ENCODE measurements at regions not wholly inside any gene's neighbourhood (a gene's known extent, or its start where the extent isn't known, plus 50 kb on each side); places are given as distances from the start of the nearest gene placed in this dataset.

DNA sequence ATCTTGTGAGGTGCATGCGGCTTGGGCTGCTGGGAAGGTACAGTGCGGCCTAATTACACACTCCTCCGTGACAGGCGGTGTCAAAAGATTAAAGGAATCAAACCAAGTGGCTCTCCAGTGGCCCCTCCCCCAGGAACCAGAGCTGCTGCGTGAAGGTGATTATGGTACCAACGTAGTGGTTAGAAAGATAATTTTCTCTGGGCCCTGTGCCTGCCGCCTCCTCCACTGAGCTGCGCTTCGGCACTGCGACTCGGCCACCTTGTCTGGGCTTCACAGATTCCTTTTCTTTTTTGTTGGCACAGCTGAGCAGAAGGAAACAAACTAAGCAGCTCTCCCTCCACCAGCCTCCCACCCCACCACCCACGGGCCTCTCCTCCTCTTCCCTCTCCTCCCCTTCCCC lies 113.2 kb upstream of the SDK2 start:
- TF ChIP-seq JAZF1 (CRISPR knock-in tag; IDR thresholded peaks at IDR 0.05) (no peak), NR2C2 (CRISPR knock-in tag; IDR thresholded peaks at IDR 0.05) (no peak)
- CTCF ChIA-PET: interaction anchor here (1.0 to 1.3 kb wide), 3 partner anchors 26 to 111 kb away, joined by 3 to 4 read pairs (median 3); no protein-coding TSS in a partner anchor

DNA sequence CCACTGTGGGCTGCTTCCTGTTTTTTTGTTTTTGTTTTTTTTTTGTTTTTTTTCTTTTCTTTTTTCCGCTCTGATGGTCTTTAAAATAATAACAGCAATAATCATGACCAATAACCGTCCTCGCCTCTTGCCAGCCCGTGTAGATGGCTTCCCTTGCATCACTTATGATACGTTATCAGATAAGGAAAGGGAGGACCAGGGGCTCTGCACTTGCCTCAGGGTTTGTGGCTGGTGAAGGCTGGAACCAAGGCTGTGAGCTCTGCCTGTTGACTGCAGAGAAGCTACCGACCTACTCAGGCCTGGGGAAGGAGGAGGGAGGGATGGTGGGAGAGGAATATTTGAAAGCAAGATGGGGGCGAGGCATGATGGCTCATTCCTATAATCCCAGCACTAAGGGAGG lies 114.0 kb upstream of the SDK2 start:
- POLR2A ChIA-PET: interaction anchor here (0.6 kb wide), 1 partner anchor 1962 kb away, joined by 4 read pairs; no protein-coding TSS in a partner anchor
- ATAC-seq (no peak), DNase-seq (ENCODE audit: low spot score) (no peak)
- Mint-ChIP-seq H3K27ac (no peak overlapping the region), H3K9me3 (no peaks in the 10 kb centered on the region), H3K4me1 (peaks cover 28% of the 10 kb centered on the region), H3K27me3 (ENCODE audit: low read depth) (peaks cover 10% of the 10 kb centered on the region), H3K36me3 (no peaks in the 10 kb centered on the region), H3K4me3 (no peak overlapping the region)
- TF ChIP-seq NR3C1 (CRISPR knock-in tag; conservative IDR thresholded peaks at IDR 0.05; ENCODE audit: low read depth) (no peak), KAT7 (CRISPR knock-in tag; IDR thresholded peaks at IDR 0.05; ENCODE audit: borderline replicate concordance) (no peak), TP53 (CRISPR knock-in tag; IDR thresholded peaks at IDR 0.05) (no peak), RORB (CRISPR knock-in tag; IDR thresholded peaks at IDR 0.05) (no peak), FOXP1 (CRISPR knock-in tag; IDR thresholded peaks at IDR 0.05; ENCODE audit: borderline replicate concordance) (no peak), SMAD3 (CRISPR knock-in tag; IDR thresholded peaks at IDR 0.05; ENCODE audit: borderline replicate concordance) (no peak), EMX1 (CRISPR knock-in tag; IDR thresholded peaks at IDR 0.05) (no peak)
- TF ChIP-seq, protein P1, sequence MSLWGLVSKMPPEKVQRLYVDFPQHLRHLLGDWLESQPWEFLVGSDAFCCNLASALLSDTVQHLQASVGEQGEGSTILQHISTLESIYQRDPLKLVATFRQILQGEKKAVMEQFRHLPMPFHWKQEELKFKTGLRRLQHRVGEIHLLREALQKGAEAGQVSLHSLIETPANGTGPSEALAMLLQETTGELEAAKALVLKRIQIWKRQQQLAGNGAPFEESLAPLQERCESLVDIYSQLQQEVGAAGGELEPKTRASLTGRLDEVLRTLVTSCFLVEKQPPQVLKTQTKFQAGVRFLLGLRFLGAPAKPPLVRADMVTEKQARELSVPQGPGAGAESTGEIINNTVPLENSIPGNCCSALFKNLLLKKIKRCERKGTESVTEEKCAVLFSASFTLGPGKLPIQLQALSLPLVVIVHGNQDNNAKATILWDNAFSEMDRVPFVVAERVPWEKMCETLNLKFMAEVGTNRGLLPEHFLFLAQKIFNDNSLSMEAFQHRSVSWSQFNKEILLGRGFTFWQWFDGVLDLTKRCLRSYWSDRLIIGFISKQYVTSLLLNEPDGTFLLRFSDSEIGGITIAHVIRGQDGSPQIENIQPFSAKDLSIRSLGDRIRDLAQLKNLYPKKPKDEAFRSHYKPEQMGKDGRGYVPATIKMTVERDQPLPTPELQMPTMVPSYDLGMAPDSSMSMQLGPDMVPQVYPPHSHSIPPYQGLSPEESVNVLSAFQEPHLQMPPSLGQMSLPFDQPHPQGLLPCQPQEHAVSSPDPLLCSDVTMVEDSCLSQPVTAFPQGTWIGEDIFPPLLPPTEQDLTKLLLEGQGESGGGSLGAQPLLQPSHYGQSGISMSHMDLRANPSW (CRISPR knock-in tag; conservative IDR thresholded peaks at IDR 0.05; ENCODE audit: low read depth): no peak
- TF ChIP-seq, protein P2, sequence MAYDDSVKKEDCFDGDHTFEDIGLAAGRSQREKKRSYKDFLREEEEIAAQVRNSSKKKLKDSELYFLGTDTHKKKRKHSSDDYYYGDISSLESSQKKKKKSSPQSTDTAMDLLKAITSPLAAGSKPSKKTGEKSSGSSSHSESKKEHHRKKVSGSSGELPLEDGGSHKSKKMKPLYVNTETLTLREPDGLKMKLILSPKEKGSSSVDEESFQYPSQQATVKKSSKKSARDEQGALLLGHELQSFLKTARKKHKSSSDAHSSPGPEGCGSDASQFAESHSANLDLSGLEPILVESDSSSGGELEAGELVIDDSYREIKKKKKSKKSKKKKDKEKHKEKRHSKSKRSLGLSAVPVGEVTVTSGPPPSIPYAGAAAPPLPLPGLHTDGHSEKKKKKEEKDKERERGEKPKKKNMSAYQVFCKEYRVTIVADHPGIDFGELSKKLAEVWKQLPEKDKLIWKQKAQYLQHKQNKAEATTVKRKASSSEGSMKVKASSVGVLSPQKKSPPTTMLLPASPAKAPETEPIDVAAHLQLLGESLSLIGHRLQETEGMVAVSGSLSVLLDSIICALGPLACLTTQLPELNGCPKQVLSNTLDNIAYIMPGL (CRISPR knock-in tag; IDR thresholded peaks at IDR 0.05): no peak
- TF ChIP-seq, protein P3, sequence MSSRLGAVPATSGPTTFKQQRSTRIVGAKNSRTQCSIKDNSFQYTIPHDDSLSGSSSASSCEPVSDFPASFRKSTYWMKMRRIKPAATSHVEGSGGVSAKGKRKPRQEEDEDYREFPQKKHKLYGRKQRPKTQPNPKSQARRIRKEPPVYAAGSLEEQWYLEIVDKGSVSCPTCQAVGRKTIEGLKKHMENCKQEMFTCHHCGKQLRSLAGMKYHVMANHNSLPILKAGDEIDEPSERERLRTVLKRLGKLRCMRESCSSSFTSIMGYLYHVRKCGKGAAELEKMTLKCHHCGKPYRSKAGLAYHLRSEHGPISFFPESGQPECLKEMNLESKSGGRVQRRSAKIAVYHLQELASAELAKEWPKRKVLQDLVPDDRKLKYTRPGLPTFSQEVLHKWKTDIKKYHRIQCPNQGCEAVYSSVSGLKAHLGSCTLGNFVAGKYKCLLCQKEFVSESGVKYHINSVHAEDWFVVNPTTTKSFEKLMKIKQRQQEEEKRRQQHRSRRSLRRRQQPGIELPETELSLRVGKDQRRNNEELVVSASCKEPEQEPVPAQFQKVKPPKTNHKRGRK (CRISPR knock-in tag; IDR thresholded peaks at IDR 0.05; ENCODE audit: borderline replicate concordance): no peak
- TF ChIP-seq, protein P4, sequence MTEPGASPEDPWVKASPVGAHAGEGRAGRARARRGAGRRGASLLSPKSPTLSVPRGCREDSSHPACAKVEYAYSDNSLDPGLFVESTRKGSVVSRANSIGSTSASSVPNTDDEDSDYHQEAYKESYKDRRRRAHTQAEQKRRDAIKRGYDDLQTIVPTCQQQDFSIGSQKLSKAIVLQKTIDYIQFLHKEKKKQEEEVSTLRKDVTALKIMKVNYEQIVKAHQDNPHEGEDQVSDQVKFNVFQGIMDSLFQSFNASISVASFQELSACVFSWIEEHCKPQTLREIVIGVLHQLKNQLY (CRISPR knock-in tag; IDR thresholded peaks at IDR 0.05): no peak
- TF ChIP-seq, protein P5, sequence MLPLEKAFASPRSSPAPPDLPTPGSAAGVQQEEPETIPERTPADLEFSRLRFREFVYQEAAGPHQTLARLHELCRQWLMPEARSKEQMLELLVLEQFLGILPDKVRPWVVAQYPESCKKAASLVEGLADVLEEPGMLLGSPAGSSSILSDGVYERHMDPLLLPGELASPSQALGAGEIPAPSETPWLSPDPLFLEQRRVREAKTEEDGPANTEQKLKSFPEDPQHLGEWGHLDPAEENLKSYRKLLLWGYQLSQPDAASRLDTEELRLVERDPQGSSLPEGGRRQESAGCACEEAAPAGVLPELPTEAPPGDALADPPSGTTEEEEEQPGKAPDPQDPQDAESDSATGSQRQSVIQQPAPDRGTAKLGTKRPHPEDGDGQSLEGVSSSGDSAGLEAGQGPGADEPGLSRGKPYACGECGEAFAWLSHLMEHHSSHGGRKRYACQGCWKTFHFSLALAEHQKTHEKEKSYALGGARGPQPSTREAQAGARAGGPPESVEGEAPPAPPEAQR (CRISPR knock-in tag; IDR thresholded peaks at IDR 0.05): no peak
- TF ChIP-seq, protein P6, sequence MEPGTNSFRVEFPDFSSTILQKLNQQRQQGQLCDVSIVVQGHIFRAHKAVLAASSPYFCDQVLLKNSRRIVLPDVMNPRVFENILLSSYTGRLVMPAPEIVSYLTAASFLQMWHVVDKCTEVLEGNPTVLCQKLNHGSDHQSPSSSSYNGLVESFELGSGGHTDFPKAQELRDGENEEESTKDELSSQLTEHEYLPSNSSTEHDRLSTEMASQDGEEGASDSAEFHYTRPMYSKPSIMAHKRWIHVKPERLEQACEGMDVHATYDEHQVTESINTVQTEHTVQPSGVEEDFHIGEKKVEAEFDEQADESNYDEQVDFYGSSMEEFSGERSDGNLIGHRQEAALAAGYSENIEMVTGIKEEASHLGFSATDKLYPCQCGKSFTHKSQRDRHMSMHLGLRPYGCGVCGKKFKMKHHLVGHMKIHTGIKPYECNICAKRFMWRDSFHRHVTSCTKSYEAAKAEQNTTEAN (CRISPR knock-in tag; IDR thresholded peaks at IDR 0.05): no peak
- TF ChIP-seq, protein P7, sequence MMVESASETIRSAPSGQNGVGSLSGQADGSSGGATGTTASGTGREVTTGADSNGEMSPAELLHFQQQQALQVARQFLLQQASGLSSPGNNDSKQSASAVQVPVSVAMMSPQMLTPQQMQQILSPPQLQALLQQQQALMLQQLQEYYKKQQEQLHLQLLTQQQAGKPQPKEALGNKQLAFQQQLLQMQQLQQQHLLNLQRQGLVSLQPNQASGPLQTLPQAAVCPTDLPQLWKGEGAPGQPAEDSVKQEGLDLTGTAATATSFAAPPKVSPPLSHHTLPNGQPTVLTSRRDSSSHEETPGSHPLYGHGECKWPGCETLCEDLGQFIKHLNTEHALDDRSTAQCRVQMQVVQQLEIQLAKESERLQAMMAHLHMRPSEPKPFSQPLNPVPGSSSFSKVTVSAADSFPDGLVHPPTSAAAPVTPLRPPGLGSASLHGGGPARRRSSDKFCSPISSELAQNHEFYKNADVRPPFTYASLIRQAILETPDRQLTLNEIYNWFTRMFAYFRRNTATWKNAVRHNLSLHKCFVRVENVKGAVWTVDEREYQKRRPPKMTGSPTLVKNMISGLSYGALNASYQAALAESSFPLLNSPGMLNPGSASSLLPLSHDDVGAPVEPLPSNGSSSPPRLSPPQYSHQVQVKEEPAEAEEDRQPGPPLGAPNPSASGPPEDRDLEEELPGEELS (CRISPR knock-in tag; IDR thresholded peaks at IDR 0.05): no peak
- CTCF ChIA-PET: interaction anchor here (1.2 to 1.3 kb wide), 2 partner anchors 26 to 112 kb away, joined by 3 to 4 read pairs; no protein-coding TSS in a partner anchor

More for the DNA sequence above, 113.2 kb upstream of the SDK2 start:
- H3K4me3 Mint-ChIP-seq: no peak overlapping the region
- no peaks in the 10 kb centered on the region for H3K36me3 Mint-ChIP-seq
- peaks cover 10% of the 10 kb centered on the region for H3K27me3 Mint-ChIP-seq (ENCODE audit: low read depth)
- POLR2A ChIA-PET: no interaction called here
- no peak overlapping the region for H3K27ac Mint-ChIP-seq
- ATAC-seq: no peak
- H3K4me1 Mint-ChIP-seq: peaks cover 31% of the 10 kb centered on the region
- no peak for DNase-seq (ENCODE audit: low spot score)
- H3K9me3 Mint-ChIP-seq: no peaks in the 10 kb centered on the region
